Testis (tissue), 2 donors: ENCODE measurements at regions not wholly inside any gene's neighbourhood (a gene's known extent, or its start where the extent isn't known, plus 50 kb on each side); places are given as distances from the start of the nearest gene placed in this dataset.

Source experiments
- DNase-seq: peaks from one replicate; pipeline ENCODE4 v3.0.0-alpha.2; 2019
- H3K27ac ChIP-seq, 2 donors: fragments of 200-600 bp; sonication (generic); one replicate each; pipeline ENCODE4 v1.5.1; 2019
- H3K27me3 ChIP-seq: fragments of 200-600 bp; sonication (generic); one replicate; pipeline ENCODE4 v1.5.1; 2019
- H3K36me3 ChIP-seq: fragments of 200-600 bp; sonication (generic); one replicate; pipeline ENCODE4 v1.5.1; 2017; ENCODE audit warnings: low read depth; ENCODE audit errors: missing control alignments
- H3K4me1 ChIP-seq: fragments of 200-600 bp; sonication (generic); one replicate; pipeline ENCODE4 v1.5.1; 2019
- H3K4me3 ChIP-seq, 2 donors: fragments of 200-600 bp; sonication (generic); one replicate each; pipeline ENCODE4 v1.5.1; 2017 to 2019
- H3K9me3 ChIP-seq: fragments of 200-600 bp; sonication (generic); one replicate; pipeline ENCODE4 v1.5.1; 2017
- POLR2A ChIP-seq: fragments of 450-650 bp; IDR thresholded peaks from one replicate; pipeline ENCODE4 v1.6.1; 2017; ENCODE audit warnings: antibody characterized with exemption, mild to moderate bottlenecking, moderate library complexity
- WGBS, 2 donors: methylation state at CpG; one replicate each; pipeline ENCODE4 v1.1.5; 2018; 5-methylcytosine and 5-hydroxymethylcytosine counted together
- intact Hi-C: fragments of 100-400 bp; cut with DNase I; formaldehyde crosslinking; loops from one replicate; pipeline ENCODE4 v1.15.1; 2023; ENCODE audit warnings: low total_unique reads
- TF ChIP-seq, protein P1 (sequence below), 3 experiments: fragments of 450-650 bp in 2 of 3; fragments of 200-600 bp in 1 of 3; sonication (generic) in 1 of 3; IDR thresholded peaks; one replicate each; pipeline ENCODE4 v1.5.1; 2016 to 2019; ENCODE audit warnings: antibody characterized with exemption in 3 of 3, mild to moderate bottlenecking in 2 of 3, moderate library complexity in 1 of 3

DNA sequence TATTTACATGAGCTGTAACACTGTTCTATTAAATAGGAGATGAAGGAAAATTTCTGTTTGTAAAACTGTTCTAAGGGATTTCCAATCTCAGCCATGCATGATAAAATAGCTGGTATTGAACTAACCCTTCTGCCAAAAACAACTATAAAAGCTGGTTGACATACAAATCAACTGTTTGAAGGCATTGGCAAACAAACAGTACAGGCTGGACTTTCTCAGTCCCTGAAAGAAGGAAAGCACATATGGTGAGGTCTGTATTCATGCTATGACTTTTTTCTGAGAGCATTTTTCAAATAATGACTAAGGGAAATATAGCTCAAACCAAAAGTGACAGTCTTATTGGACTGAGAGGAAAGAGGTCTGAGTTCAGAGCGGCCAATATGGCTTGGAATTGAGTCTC, 117.0 kb upstream of the CCDC54 start:
- intact Hi-C loops, result no loop called here
- H3K4me3 ChIP-seq, result no peak overlapping the region
- H3K27ac ChIP-seq, result peak overlapping the region; percentile 2 to 58
- peaks cover 56% of the 10 kb centered on the region for H3K4me1 ChIP-seq
- DNase-seq, result no peak
- 82 to 86% methylated on average over 1 of the region's 1 CpG for WGBS, 2 donors
- TF ChIP-seq, protein P1, sequence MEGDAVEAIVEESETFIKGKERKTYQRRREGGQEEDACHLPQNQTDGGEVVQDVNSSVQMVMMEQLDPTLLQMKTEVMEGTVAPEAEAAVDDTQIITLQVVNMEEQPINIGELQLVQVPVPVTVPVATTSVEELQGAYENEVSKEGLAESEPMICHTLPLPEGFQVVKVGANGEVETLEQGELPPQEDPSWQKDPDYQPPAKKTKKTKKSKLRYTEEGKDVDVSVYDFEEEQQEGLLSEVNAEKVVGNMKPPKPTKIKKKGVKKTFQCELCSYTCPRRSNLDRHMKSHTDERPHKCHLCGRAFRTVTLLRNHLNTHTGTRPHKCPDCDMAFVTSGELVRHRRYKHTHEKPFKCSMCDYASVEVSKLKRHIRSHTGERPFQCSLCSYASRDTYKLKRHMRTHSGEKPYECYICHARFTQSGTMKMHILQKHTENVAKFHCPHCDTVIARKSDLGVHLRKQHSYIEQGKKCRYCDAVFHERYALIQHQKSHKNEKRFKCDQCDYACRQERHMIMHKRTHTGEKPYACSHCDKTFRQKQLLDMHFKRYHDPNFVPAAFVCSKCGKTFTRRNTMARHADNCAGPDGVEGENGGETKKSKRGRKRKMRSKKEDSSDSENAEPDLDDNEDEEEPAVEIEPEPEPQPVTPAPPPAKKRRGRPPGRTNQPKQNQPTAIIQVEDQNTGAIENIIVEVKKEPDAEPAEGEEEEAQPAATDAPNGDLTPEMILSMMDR (IDR thresholded peaks at IDR 0.05), result no peak
- no peak for TF ChIP-seq POLR2A
- no peaks in the 10 kb centered on the region for H3K36me3 ChIP-seq
- no peaks in the 10 kb centered on the region for H3K9me3 ChIP-seq
- H3K27me3 ChIP-seq, result no peaks in the 10 kb centered on the region

DNA sequence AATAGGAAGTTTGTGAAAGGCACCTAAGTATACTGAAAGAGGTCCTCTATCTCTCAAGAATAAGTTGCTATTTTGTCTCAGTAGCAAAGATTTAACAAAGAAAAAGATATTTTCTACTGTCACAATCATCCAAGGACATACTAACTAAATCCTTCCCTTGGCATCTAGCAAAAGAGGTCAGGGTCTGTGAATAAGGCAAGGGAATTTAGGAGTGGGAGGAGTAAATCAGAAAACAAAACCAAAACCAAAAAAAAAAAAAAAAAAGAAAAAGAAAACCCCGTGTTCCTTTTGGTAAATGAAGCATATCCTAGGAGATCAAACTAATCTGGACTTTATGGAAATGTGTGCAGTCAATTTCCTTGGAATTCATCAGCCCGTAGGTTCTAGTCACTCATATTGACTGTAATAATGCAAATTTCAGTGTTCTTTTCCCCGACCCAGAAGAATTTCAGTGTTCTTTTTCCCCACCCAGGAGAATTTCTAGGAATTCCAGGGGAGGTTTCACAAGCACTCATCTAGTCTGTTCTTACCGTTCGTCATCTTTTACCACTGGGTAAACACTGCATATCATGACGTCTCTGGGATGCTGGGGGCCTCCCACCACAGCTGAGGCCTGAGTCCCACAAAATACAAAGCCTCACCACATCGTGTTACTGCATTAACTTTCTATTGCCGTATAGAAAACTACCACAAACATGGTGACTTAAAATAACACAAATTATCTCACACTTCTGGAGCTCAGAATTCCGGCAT, 113.8 kb upstream of the CCDC54 start:
- no peaks in the 10 kb centered on the region for H3K27me3 ChIP-seq
- H3K9me3 ChIP-seq, result no peaks in the 10 kb centered on the region
- intact Hi-C loops, result no loop called here
- peak overlapping the region; percentile 87 to 89 for H3K27ac ChIP-seq
- no peak for TF ChIP-seq POLR2A
- TF ChIP-seq, protein P1 (IDR thresholded peaks at IDR 0.05), result no peak
- no peaks in the 10 kb centered on the region for H3K36me3 ChIP-seq
- peak overlapping the region in 1 of 2 donors; percentile 16 for H3K4me3 ChIP-seq
- peaks cover 43% of the 10 kb centered on the region for H3K4me1 ChIP-seq
- no peak for DNase-seq
- 32 to 51% methylated on average over 9 of the region's 9 CpGs for WGBS, 2 donors

DNA sequence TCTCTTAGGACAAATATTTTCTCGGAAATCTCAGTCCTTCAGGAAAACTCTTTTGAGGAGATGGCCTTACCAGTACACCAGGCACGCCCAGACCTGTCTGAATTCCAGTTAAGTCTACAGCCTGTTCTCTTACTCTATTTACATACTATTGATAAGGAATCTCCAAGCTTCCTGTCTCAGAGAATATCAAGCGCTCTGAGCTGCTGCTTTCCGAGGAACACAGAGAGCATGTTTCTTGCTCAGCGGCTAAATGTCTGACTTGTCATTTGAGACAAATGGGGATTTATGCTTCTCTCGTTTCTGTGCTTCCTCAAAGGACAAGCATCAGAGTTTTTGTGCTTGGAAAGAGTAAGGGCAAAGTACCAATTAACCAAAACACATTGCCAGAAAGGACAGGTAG, 112.4 kb upstream of the CCDC54 start:
- Histone ChIP-seq H3K27ac (peak overlapping the region; percentile 87 to 89), H3K36me3 (no peaks in the 10 kb centered on the region), H3K4me3 (no peak overlapping the region), H3K27me3 (no peaks in the 10 kb centered on the region), H3K4me1 (peaks cover 33% of the 10 kb centered on the region), H3K9me3 (no peaks in the 10 kb centered on the region)
- no peak for DNase-seq
- no peak for TF ChIP-seq POLR2A
- TF ChIP-seq, protein P1 (IDR thresholded peaks at IDR 0.05), result no peak
- 28 to 36% methylated on average over 6 of the region's 6 CpGs for WGBS, 2 donors
- intact Hi-C loops, result no loop called here

DNA sequence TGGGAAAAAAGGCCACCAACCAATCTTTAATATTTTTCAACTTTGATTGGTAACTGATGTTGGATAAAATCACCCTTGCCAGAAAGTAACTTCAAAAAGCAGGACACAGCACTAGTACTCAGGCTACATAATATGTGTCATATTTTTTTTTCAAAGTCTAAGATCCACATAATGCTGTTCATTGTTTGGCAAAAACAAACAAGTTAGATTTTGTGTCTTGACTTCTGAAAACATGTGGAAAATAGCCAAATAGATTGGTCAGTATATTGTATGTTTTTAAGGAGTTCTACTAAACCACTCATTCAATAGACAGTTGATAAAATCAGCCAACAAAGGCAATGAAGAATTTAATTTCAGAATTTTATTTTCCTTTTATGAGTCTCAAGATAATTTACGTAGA, 111.7 kb upstream of the CCDC54 start:
- no peak for DNase-seq
- WGBS, 2 donors, result 70 to 90% methylated on average over 1 of the region's 1 CpG
- Histone ChIP-seq H3K9me3 (no peaks in the 10 kb centered on the region), H3K36me3 (no peaks in the 10 kb centered on the region), H3K27ac (peak overlapping the region; percentile 87 to 89), H3K4me1 (peaks cover 29% of the 10 kb centered on the region), H3K4me3 (no peak overlapping the region), H3K27me3 (no peaks in the 10 kb centered on the region)
- no peak for TF ChIP-seq POLR2A
- intact Hi-C loops, result no loop called here

DNA sequence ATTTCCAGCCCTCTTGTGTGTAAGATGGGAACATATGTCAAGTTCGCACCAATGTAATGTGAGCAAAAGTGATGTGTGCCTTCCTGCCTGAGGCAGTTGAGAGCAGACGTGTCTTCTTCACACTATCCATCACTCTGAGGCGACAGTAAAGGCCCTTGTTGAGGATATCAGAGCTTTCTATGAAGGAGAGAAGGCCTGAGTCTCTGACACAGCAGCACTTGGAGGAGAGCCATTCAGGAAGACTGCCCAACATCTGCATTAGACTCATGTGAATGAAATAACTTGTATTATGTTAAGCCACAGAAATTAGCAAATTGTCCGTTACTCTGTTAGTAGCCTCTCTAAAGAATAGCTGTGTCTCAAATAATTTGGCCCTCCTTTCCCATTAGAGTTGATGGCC, 108.8 kb upstream of the CCDC54 start:
- Histone ChIP-seq H3K4me1 (peaks cover 19% of the 10 kb centered on the region), H3K27me3 (no peaks in the 10 kb centered on the region), H3K4me3 (no peak overlapping the region), H3K36me3 (no peaks in the 10 kb centered on the region), H3K27ac (no peak overlapping the region), H3K9me3 (no peaks in the 10 kb centered on the region)
- intact Hi-C loops, result no loop called here
- WGBS, 2 donors, result 93 to 97% methylated on average over 4 of the region's 4 CpGs
- DNase-seq, result no peak
- TF ChIP-seq, protein P1 (IDR thresholded peaks at IDR 0.05), result no peak
- TF ChIP-seq POLR2A, result no peak
